GM10266 (cell line): ENCODE measurements at regions not wholly inside any gene's neighbourhood (a gene's known extent, or its start where the extent isn't known, plus 50 kb on each side); places are given as distances from the start of the nearest gene placed in this dataset.

Experiments
- DNase-seq: peaks from one replicate; pipeline ENCODE4 v3.0.0; 2012; ENCODE audit errors: extremely low spot score
- CTCF ChIP-seq: IDR thresholded peaks from 2 replicates; pipeline ENCODE4 v1.5.1; 2012; ENCODE audit warnings: mild to moderate bottlenecking, low read depth; ENCODE audit not compliant: control insufficient read depth, insufficient read depth; ENCODE audit errors: missing control alignments

GRCh38 chr7:148492157-148492860 is 98.3 kb upstream of the C7orf33 start:
- DNase-seq = no peak
- TF ChIP-seq CTCF = no peak

- no peak for TF ChIP-seq CTCF
- DNase-seq = no peak
These were observed 95.0 kb upstream of the C7orf33 start for GRCh38 chr7:148495605-148496004.

- no peak for DNase-seq
These were observed 89.6 kb upstream of the C7orf33 start for GRCh38 chr7:148500978-148501377.

GRCh38 chr7:148503900-148504487 is 86.6 kb upstream of the C7orf33 start:
- DNase-seq = no peak
- TF ChIP-seq CTCF = peak; percentile 70

More at GRCh38 chr7:148500978-148501377, 89.6 kb upstream of the C7orf33 start:
- TF ChIP-seq CTCF = no peak

GRCh38 chr7:148505645-148506375 is 84.8 kb upstream of the C7orf33 start:
- no peak for TF ChIP-seq CTCF
- DNase-seq = no peak

GRCh38 chr7:148507064-148507573 is 83.4 kb upstream of the C7orf33 start:
- peak; percentile 53 for DNase-seq

- DNase-seq = no peak
- TF ChIP-seq CTCF = no peak
These were observed 82.8 kb upstream of the C7orf33 start for GRCh38 chr7:148507787-148508186.
